ENCODE measurements at regions not wholly inside any gene's neighbourhood (a gene's known extent, or its start where the extent isn't known, plus 50 kb on each side); places are given as distances from the start of the nearest gene placed in this dataset.
"Not testable (repeated sequence)": the region's sequence is repeated elsewhere in the genome, so short reads cannot be mapped to it uniquely, and the experiment has no call there.

DNA sequence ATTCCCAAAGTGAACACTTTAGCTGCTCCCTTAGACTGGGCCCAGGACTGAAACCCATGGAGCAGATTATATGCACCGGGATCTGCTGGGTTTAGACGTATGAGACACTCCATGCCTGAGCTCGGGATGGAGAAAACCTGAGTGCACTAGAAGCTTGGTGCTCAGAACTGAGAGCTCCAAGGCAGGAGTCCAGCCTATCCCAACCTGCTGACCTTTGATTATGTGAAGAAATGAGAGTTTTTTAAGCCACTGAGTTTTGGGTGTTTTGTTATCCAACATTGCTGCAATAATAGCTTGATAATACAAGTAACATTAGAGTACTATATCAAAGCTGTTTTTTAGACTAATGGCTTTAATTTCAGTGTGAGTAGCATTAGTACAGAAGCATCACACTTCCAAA is 131.5 kb upstream of the KCNK1 start:
- Mint-ChIP-seq H3K4me3 (no peak overlapping the region), H3K27me3 (ENCODE audit: insufficient read depth) (peaks cover 7% of the 10 kb centered on the region), H3K9me3 (no peaks in the 10 kb centered on the region), H3K27ac (no peak overlapping the region), H3K36me3 (ENCODE audit: low read depth) (no peaks in the 10 kb centered on the region), H3K4me1 (ENCODE audit: low read depth) (no peaks in the 10 kb centered on the region)
- intact Hi-C loops (cut with micrococcal nuclease), result no loop called here
- no peak for DNase-seq (ENCODE audit: low spot score)

DNA sequence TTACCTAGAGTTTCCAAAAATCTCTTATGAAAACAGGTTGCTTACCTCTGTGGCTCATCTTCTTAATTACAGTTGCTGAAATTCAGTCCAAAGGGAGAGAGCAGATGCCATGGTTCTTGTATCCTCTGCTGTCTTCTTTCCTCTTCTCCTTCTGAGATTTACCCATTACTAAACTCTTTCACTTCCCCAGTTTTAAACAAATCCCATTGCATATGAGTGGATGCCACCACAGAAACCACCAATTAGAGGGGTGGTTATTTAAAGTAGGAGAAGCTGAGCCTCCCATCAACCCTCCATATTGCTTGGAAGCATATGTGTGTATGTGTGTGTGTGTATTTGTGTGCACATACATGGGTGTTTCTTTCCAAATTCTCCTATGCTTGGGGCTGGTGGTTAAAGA is 128.5 kb upstream of the KCNK1 start:
- H3K27ac Mint-ChIP-seq, result no peak overlapping the region
- DNase-seq (ENCODE audit: low spot score), result no peak
- H3K4me3 Mint-ChIP-seq, result no peak overlapping the region
- H3K36me3 Mint-ChIP-seq (ENCODE audit: low read depth), result no peaks in the 10 kb centered on the region
- H3K4me1 Mint-ChIP-seq (ENCODE audit: low read depth), result no peaks in the 10 kb centered on the region
- intact Hi-C loops (cut with micrococcal nuclease), result no loop called here
- H3K9me3 Mint-ChIP-seq, result no peaks in the 10 kb centered on the region
- peaks cover 3% of the 10 kb centered on the region for H3K27me3 Mint-ChIP-seq (ENCODE audit: insufficient read depth)

DNA sequence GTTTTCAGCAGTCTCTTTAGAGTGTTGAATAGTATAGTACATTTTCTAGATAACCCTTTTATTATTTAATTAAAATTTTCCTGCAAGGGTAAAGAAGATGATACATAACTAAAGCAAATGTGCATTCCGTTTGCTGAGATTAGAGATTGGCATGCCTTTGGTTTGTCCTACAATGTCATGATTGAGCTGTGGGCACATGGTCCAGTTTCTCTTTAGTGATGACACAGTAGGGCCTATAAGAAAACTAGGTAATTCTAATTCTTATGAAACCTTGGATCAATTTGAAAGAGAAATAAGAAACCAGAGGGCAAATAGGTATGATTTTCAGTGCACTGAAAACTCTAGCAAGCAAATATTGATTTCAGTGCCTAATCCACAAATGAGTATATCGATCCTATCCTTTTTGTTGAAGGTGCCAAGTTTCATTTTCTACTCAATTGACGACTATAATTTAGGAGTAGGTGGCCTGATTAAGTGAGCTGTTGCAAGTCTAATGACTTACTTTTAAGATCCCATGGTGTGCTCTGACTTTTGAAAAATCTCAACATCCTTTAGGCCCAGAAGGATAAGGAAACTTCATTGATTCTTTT is 128.0 kb upstream of the KCNK1 start:
- Mint-ChIP-seq H3K27me3 (ENCODE audit: insufficient read depth) (peaks cover 3% of the 10 kb centered on the region), H3K9me3 (no peaks in the 10 kb centered on the region), H3K4me3 (no peak overlapping the region), H3K36me3 (ENCODE audit: low read depth) (no peaks in the 10 kb centered on the region), H3K27ac (no peak overlapping the region), H3K4me1 (ENCODE audit: low read depth) (no peaks in the 10 kb centered on the region)
- no peak for DNase-seq (ENCODE audit: low spot score)
- intact Hi-C loops (cut with micrococcal nuclease), result no loop called here

DNA sequence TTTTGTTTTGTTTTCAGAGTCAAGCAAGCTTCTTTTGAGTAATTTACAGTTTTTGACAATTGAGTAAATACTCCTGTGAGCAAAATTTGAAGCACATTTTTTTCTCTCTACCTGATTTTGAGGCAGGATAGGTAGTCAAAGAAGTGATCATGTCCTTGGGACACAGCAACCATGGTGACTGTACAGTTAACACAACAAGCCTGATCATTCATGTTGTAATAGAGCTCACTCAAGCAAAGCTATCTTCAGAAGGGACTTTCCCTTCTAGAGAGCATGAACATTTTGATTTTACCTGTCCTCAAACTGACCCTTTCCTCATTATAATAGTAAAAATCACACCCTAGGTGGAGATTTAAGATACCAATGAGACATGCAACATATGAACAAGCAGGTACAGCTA is 126.5 kb upstream of the KCNK1 start:
- H3K27ac Mint-ChIP-seq, result no peak overlapping the region
- H3K27me3 Mint-ChIP-seq (ENCODE audit: insufficient read depth), result peaks cover 3% of the 10 kb centered on the region
- no peaks in the 10 kb centered on the region for H3K9me3 Mint-ChIP-seq
- intact Hi-C loops (cut with micrococcal nuclease), result no loop called here
- H3K36me3 Mint-ChIP-seq (ENCODE audit: low read depth), result no peaks in the 10 kb centered on the region
- no peaks in the 10 kb centered on the region for H3K4me1 Mint-ChIP-seq (ENCODE audit: low read depth)
- no peak overlapping the region for H3K4me3 Mint-ChIP-seq
- no peak for DNase-seq (ENCODE audit: low spot score)

DNA sequence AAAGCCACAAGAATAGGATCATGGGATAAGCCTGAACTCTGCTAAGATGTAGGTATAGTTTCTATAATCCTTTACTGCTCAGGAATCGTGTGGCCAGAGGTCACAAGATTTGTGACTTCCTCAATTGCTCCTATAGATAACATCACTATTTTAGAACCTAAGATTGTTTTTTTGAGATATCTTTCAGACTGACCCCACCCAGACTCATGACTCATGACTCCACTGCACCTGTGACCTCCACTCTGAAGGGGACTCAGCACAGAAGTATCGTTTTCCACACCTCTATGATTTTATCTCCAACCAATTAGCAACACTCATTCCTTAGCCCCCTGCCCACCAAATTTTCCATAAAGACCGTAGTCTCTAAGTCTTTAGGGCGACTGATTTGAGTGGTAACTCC is 124.5 kb upstream of the KCNK1 start:
- H3K9me3 Mint-ChIP-seq, result no peaks in the 10 kb centered on the region
- H3K4me1 Mint-ChIP-seq (ENCODE audit: low read depth), result no peaks in the 10 kb centered on the region
- intact Hi-C loops (cut with micrococcal nuclease), result no loop called here
- no peak overlapping the region for H3K27ac Mint-ChIP-seq
- H3K36me3 Mint-ChIP-seq (ENCODE audit: low read depth), result no peaks in the 10 kb centered on the region
- peaks cover 5% of the 10 kb centered on the region for H3K27me3 Mint-ChIP-seq (ENCODE audit: insufficient read depth)
- DNase-seq (ENCODE audit: low spot score), result no peak
- no peak overlapping the region for H3K4me3 Mint-ChIP-seq

DNA sequence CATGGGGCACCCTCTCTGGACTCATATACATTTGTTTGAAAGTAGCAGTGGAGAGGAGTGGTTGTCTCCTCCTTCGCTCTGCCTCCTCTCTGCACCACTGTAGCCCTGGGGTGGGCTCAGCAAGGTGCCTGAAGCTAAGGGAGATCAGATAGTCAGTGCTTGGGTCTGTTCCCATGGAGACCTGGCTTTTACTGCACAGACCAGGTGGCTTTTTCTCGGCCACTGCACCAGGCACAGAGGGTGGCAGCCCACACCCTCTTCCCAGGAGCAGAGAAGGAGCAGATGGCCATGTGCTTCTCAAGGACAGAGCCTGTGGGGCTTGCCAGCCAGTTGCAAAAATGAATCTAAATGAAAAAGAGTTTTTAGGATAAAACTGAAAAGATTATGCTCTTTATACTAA is 123.4 kb upstream of the KCNK1 start:
- intact Hi-C loops (cut with micrococcal nuclease), result no loop called here
- Mint-ChIP-seq H3K36me3 (ENCODE audit: low read depth) (no peaks in the 10 kb centered on the region), H3K4me3 (no peak overlapping the region), H3K9me3 (no peaks in the 10 kb centered on the region), H3K27ac (no peak overlapping the region), H3K4me1 (ENCODE audit: low read depth) (no peaks in the 10 kb centered on the region), H3K27me3 (ENCODE audit: insufficient read depth) (peaks cover 3% of the 10 kb centered on the region)
- no peak for DNase-seq (ENCODE audit: low spot score)

DNA sequence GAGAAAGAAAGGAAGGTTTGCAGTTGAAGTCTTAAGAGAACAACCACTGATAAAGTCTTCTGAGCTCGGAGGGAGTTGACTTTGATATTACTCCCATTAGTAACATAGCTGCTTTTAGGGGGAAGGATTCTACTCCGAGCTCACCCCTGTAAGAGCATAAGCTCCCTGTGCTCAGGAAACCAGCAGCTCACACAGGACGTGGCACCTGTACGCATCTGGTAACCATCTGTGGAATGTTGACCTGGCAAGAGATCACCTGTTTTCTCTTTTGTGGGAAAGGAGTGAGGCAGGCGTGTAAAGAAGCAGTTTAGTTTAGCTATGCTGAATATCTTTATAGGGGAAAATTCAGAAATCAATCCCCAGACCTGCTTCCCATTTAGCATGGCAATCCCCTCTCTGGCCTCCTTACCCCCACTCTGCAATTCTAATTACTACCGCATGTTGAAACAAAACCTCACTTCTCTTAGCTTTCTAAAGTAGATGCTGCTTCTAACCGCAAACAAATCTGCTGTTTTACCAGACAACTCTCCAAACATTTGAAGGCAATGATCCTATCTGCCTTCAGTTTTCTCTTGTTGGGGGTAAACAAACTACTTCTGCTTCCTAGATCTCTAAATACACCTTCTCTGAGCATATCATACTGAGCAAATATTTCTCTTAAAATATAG is 121.8 kb upstream of the KCNK1 start:
- Mint-ChIP-seq H3K4me3 (no peak overlapping the region), H3K4me1 (ENCODE audit: low read depth) (no peaks in the 10 kb centered on the region), H3K9me3 (no peaks in the 10 kb centered on the region), H3K36me3 (ENCODE audit: low read depth) (no peaks in the 10 kb centered on the region), H3K27me3 (ENCODE audit: insufficient read depth) (peaks cover 3% of the 10 kb centered on the region), H3K27ac (no peak overlapping the region)
- DNase-seq (ENCODE audit: low spot score), result no peak
- intact Hi-C loops (cut with micrococcal nuclease), result no loop called here

DNA sequence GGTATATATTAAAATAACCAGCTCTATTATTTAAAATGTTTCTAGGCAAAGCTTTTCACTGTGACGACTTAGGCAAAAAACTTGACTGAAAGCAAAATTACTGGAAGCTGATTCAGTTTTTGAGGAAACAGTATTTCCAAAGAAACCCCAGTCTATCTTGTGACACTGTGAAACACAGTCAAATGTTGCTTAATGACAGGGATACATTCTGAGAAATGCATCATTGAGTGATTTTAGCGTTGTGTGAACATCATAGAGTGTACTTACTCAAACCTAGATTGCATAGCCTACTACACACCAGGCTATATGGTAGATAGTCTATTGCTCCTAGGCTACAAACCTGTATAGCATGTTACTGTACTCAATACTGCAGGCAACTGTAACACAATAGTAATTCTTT is 116.9 kb upstream of the KCNK1 start:
- no peaks in the 10 kb centered on the region for H3K36me3 Mint-ChIP-seq (ENCODE audit: low read depth)
- H3K4me1 Mint-ChIP-seq (ENCODE audit: low read depth), result no peaks in the 10 kb centered on the region
- H3K4me3 Mint-ChIP-seq, result no peak overlapping the region
- no peak overlapping the region for H3K27ac Mint-ChIP-seq
- no peak for DNase-seq (ENCODE audit: low spot score)
- H3K9me3 Mint-ChIP-seq, result no peaks in the 10 kb centered on the region
- peaks cover 5% of the 10 kb centered on the region for H3K27me3 Mint-ChIP-seq (ENCODE audit: insufficient read depth)
- intact Hi-C loops (cut with micrococcal nuclease), result no loop called here

DNA sequence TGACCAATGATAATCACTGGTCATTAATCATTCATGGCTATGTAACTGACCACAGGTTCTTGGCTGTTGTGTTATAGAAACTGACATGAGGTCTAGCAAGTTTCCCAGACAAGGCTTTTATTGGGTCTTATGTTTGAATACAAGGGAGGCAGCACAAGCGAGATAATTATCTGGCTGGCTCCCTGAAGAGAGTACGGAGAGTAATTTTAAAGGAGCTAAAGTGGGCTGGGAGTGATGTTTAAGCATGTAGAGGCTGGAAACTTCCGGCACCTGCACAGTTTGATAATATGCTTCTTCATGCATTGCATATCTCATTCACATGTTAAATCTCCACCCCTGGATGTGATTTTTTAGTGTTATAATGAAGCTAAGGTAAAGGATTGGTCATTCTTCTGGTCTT is 116.2 kb upstream of the KCNK1 start:
- Mint-ChIP-seq H3K27me3 (ENCODE audit: insufficient read depth) (peaks cover 5% of the 10 kb centered on the region), H3K27ac (no peak overlapping the region), H3K36me3 (ENCODE audit: low read depth) (no peaks in the 10 kb centered on the region), H3K4me3 (no peak overlapping the region), H3K9me3 (no peaks in the 10 kb centered on the region), H3K4me1 (ENCODE audit: low read depth) (no peaks in the 10 kb centered on the region)
- intact Hi-C loops (cut with micrococcal nuclease), result no loop called here
- DNase-seq (ENCODE audit: low spot score), result no peak

DNA sequence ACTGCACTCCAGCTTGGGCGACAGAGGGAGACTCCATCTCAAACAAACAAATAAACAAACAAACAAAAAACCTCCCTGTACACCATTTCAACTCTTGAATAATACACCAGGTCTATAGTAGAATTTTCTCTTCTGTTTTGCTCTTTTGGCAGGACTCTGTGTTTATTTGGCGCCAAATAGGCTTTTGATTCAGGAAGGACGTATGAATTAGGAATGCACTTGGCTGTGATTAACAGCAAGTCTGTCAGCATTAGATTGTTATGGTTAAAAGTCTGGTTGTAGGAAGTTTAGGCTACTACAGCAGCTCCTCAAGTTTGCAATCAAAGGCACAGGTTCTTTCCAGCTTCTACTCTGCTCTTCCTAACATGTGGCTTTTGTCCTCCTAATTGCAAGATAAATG is 113.8 kb upstream of the KCNK1 start:
- no peaks in the 10 kb centered on the region for H3K4me1 Mint-ChIP-seq (ENCODE audit: low read depth)
- intact Hi-C loops (cut with micrococcal nuclease), result no loop called here
- no peak overlapping the region for H3K27ac Mint-ChIP-seq
- no peak for DNase-seq (ENCODE audit: low spot score)
- no peaks in the 10 kb centered on the region for H3K9me3 Mint-ChIP-seq
- H3K27me3 Mint-ChIP-seq (ENCODE audit: insufficient read depth), result peaks cover 2% of the 10 kb centered on the region
- no peaks in the 10 kb centered on the region for H3K36me3 Mint-ChIP-seq (ENCODE audit: low read depth)
- no peak overlapping the region for H3K4me3 Mint-ChIP-seq

DNA sequence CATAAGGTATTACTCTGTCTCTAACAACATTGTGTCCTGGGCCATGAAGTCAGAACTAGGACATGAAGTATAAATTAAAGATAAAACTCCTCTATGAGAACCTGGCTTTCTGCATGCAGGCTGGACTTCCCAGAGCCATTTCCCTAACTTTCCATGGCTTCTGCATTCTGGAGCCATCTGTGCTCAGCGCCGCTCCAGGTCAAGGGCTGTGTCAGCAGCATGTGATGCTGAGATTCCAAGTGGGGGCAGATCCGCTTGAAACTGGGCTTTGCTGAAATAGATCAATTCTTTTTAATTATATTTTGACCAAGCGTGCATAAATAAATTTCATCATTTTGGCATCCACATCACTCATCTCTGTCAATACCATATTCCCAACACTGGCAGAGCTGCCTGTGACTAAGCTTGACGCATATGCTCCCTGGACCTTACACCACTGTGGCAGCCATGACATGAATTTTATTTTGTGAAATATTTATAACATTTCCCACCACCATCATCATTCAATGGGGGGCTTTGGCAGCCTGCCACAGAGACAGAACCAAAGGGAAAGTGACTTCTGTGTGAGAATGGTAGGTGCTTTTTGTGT is 110.4 kb upstream of the KCNK1 start:
- intact Hi-C loops (cut with micrococcal nuclease), result no loop called here
- H3K4me3 Mint-ChIP-seq, result no peak overlapping the region
- H3K36me3 Mint-ChIP-seq (ENCODE audit: low read depth), result no peaks in the 10 kb centered on the region
- peaks cover 4% of the 10 kb centered on the region for H3K9me3 Mint-ChIP-seq
- DNase-seq (ENCODE audit: low spot score), result no peak
- H3K27ac Mint-ChIP-seq, result no peak overlapping the region
- H3K4me1 Mint-ChIP-seq (ENCODE audit: low read depth), result no peaks in the 10 kb centered on the region
- H3K27me3 Mint-ChIP-seq (ENCODE audit: insufficient read depth), result peaks cover 2% of the 10 kb centered on the region

DNA sequence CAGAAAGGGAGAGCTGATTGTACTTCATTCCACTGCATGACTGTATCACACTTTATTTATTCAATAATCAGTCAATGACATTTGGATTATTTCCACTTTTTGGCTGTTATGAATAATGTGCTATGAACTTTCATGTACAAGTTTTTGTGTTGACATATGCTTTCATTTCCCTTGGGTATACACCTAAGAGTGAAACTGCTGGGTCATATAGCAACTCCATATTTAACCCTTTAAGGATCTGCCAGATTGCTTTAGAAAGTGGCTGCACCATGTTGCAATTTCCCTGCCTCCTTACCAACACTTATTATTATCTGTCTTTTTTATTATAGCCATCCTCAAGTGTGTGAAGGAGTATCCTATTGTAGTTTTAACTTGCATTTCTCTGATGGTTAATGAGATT is 108.8 kb upstream of the KCNK1 start:
- Mint-ChIP-seq H3K27me3 (ENCODE audit: insufficient read depth) (peaks cover 2% of the 10 kb centered on the region), H3K27ac (no peak overlapping the region), H3K4me1 (ENCODE audit: low read depth) (no peaks in the 10 kb centered on the region), H3K4me3 (no peak overlapping the region), H3K9me3 (peaks cover 4% of the 10 kb centered on the region), H3K36me3 (ENCODE audit: low read depth) (no peaks in the 10 kb centered on the region)
- no peak for DNase-seq (ENCODE audit: low spot score)
- intact Hi-C loops (cut with micrococcal nuclease), result no loop called here

DNA sequence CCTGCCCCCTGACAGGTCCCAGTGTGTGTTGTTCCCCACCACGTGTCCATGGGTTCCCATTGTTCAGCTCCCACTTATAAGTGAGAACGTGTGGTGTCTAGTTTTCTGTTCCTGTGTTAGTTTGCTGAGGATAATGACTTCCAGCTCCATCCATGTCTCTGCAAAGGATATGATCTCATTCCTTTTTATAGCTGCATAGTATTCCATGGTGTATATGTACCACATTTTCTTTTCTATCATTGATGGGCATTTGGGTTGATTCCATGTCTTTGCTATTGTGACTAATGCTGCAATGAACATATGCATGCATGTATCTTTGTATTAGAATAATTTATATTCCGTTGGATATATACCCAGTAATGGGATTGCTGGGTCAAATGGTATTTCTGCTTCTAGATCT is 108.0 kb upstream of the KCNK1 start:
- H3K9me3 Mint-ChIP-seq; H3K36me3 Mint-ChIP-seq (ENCODE audit: low read depth): not testable (repeated sequence)

DNA sequence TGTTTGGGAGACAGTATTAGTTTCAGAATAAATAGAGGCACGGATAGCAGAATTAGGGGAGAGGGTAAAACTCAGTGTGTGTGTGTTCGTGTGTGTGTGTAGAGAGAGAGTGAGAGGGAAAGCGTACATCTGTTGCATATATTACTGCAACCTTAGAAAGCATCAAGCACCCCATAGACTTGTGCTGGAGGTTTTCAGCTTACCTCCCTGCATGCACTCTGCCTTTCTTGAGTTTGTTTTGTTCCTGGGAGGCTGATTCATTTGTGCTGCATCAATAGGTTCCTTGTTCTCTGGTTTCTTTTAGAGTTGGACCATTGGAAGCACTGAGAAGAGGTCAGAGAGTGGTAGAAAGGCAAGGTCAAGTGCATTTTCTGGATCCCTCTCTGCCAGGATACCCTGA is 104.4 kb upstream of the KCNK1 start:
- Mint-ChIP-seq H3K4me3 (no peak overlapping the region), H3K27ac (no peak overlapping the region), H3K27me3 (ENCODE audit: insufficient read depth) (no peaks in the 10 kb centered on the region), H3K4me1 (ENCODE audit: low read depth) (no peaks in the 10 kb centered on the region), H3K9me3 (peaks cover 4% of the 10 kb centered on the region), H3K36me3 (ENCODE audit: low read depth) (no peaks in the 10 kb centered on the region)
- DNase-seq (ENCODE audit: low spot score), result no peak
- intact Hi-C loops (cut with micrococcal nuclease), result no loop called here

More for the DNA sequence above, 108.0 kb upstream of the KCNK1 start:
- intact Hi-C loops (cut with micrococcal nuclease); DNase-seq (ENCODE audit: low spot score); H3K4me1 Mint-ChIP-seq (ENCODE audit: low read depth); H3K27me3 Mint-ChIP-seq (ENCODE audit: insufficient read depth); H3K4me3 Mint-ChIP-seq; H3K27ac Mint-ChIP-seq: not testable (repeated sequence)
